A549 (cell line): ENCODE measurements at regions not wholly inside any gene's neighbourhood (a gene's known extent, or its start where the extent isn't known, plus 50 kb on each side); places are given as distances from the start of the nearest gene placed in this dataset.

ENCODE experiments used
- CTCF ChIP-seq: fragments of >200 bp; sonication (Bioruptor Twin); formaldehyde crosslinking; IDR thresholded peaks from 3 replicates; pipeline ENCODE4 v1.5.1; 2016
- EP300 ChIP-seq, 2 experiments: fragments of >200 bp; sonication (Bioruptor Twin); formaldehyde crosslinking; IDR thresholded peaks; 2 replicates in 1 of 2; 3 replicates in 1 of 2; pipeline ENCODE4 v1.6.1; 2016 to 2017
- FOSL2 ChIP-seq, 2 experiments: fragments of 450-650 bp in 1 of 2; fragments of >200 bp in 1 of 2; sonication (Bioruptor Twin) in 1 of 2; formaldehyde crosslinking; IDR thresholded peaks; 2 replicates each; pipeline versions ENCODE4 v1.5.0 to v1.6.1; 2016 to 2020; ENCODE audit warnings: mild to moderate bottlenecking in 1 of 2, moderate library complexity in 1 of 2
- POLR2A ChIP-seq: IDR thresholded peaks from 2 replicates; pipeline ENCODE4 v1.6.1; 2012; ENCODE audit warnings: mild to moderate bottlenecking, low read length
- RCOR1 ChIP-seq: fragments of 150-350 bp; IDR thresholded peaks from 2 replicates; pipeline ENCODE4 v1.6.1; 2014; ENCODE audit warnings: antibody characterized with exemption, low read length, low read depth
- REST ChIP-seq: fragments of 200-600 bp; sonication (generic); IDR thresholded peaks from 2 replicates; pipeline ENCODE4 v1.6.1; 2016; ENCODE audit warnings: antibody characterized with exemption, mild to moderate bottlenecking, moderate library complexity
- TP53 ChIP-seq: fragments of 250-450 bp; sonication (Bioruptor Pico); IDR thresholded peaks from 2 replicates; pipeline ENCODE4 v1.5.0; 2021; ENCODE audit warnings: mild to moderate bottlenecking, moderate library complexity

GRCh38 chr20:40632346-40632976 is 56.6 kb downstream of the MAFB start:
- TF ChIP-seq REST, result no peak
- TF ChIP-seq TP53 (CRISPR knock-in tag), result no peak
- no peak for TF ChIP-seq FOSL2 (IDR thresholded peaks at IDR 0.05)
- TF ChIP-seq FOSL2 (CRISPR knock-in tag; IDR thresholded peaks at IDR 0.05), result no peak
- TF ChIP-seq EP300 (IDR thresholded peaks at IDR 0.05), result no peak
- TF ChIP-seq CTCF, result no peak
- TF ChIP-seq RCOR1, result no peak
- TF ChIP-seq POLR2A, result no peak
